AG10803 (cell line): ENCODE measurements at regions not wholly inside any gene's neighbourhood (a gene's known extent, or its start where the extent isn't known, plus 50 kb on each side); places are given as distances from the start of the nearest gene placed in this dataset.

Source experiments
- DNase-seq: peaks from one replicate; pipeline ENCODE4 v3.0.0; 2010; ENCODE audit warnings: low read depth
- H3K4me3 ChIP-seq: 2 replicates; pipeline ENCODE4 v1.5.1; 2011; ENCODE audit warnings: mild to moderate bottlenecking, low read length, control low read depth
- CTCF ChIP-seq: conservative IDR thresholded peaks from 2 replicates; pipeline ENCODE4 v1.5.1; 2011; ENCODE audit warnings: mild to moderate bottlenecking, low read length, control low read depth, inconsistent platforms

GRCh38 chr6:106886081-106886843 lies 88.3 kb downstream of the CD24 start:
- no peak for TF ChIP-seq CTCF
- no peak overlapping the region for H3K4me3 ChIP-seq
- DNase-seq, result no peak

DNA sequence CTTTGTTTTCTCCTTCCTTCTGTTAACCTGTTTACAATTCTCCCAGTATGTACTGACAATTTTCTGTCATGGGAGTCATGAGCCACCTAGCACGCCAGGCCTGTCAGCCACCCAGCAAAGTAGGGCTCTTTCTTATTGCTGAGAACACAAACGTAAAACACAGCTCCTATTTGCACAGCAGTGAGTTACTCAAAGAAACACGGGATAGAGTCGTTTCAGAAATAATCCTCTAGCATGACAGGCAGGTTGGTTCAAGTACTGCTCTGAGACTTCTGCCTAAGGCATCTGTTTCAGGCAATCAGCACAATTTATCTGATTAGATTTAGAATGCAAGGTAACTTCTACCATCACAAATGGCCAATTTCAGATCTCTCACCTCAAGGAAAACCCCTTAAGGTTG lies 88.8 kb downstream of the CD24 start:
- DNase-seq, result no peak
- TF ChIP-seq CTCF, result no peak
- no peak overlapping the region for H3K4me3 ChIP-seq

- TF ChIP-seq CTCF, result no peak
- no peak for DNase-seq
- no peak overlapping the region for H3K4me3 ChIP-seq
Measured at GRCh38 chr6:106884576-106884975, 90.0 kb downstream of the CD24 start.

- TF ChIP-seq CTCF, result no peak
- no peak overlapping the region for H3K4me3 ChIP-seq
- DNase-seq, result no peak
Measured at GRCh38 chr6:106883808-106884262, 90.7 kb downstream of the CD24 start.

DNA sequence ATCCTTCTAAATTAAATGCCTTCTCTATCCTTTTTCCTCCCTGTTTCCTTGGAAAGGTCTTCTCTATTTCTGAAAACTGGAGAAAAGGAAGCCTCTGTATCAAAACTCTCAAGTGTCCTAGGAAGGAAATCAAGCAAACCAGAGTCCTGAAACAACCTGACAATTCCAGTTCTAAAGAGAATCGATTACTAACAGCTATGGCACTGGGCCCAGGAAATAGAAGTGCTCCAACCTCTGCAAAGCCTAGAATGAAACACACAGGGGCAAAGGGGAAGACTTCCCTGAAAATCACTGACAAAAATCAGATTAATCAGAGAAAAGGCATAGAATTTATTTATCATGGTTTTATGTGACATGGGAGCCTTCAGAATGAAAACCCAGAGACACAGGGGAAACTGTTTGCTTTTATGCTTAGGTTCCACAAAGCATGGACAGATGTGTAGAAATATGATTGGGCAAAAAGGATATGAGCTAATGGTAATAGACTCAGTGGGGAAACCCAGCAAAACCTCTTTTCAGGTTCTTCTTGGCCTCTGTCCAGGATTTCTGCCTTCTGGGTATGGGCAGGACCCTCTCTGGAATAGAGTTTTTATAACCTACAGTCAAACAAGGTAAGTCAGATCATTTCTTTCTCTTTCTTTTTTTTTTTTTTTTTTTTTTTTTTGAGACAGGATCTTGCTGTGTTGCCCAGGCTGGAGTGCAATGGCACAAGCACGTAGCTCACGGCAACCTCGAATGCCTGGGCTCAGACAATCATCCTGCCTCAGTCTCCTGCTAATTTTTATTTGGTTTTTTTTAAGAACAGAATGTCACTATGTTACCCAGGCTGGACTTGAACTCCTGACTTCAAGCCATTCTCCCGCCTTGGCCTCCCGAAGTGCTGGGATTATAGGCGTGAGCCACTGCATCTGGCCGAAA lies 91.7 kb downstream of the CD24 start:
- H3K4me3 ChIP-seq, result no peak overlapping the region
- no peak for TF ChIP-seq CTCF
- no peak for DNase-seq

- no peak for DNase-seq
- H3K4me3 ChIP-seq, result no peak overlapping the region
- no peak for TF ChIP-seq CTCF
Measured at GRCh38 chr6:106882138-106882537, 92.4 kb downstream of the CD24 start.
